ENCODE measurements at regions not wholly inside any gene's neighbourhood (a gene's known extent, or its start where the extent isn't known, plus 50 kb on each side); places are given as distances from the start of the nearest gene placed in this dataset.

GRCh38 chr7:47186316-47186715, 395.6 kb downstream of the TNS3 start:
- no peak overlapping the region for H3K4me3 ChIP-seq
- ATAC-seq: no peak
- H3K9me3 ChIP-seq: no peaks in the 10 kb centered on the region
- DNase-seq: peak in 1 of 4 donors; percentile 43
- no peak for TF ChIP-seq CTCF (IDR thresholded peaks at IDR 0.05)
- intact Hi-C loops (cut with DNase I): no loop called here
- no peaks in the 10 kb centered on the region for H3K36me3 ChIP-seq
- peaks cover 0 to 6% of the 10 kb centered on the region in 2 donors for H3K4me1 ChIP-seq
- H3K27ac ChIP-seq: no peak overlapping the region
- no peaks in the 10 kb centered on the region for H3K27me3 ChIP-seq

- no peak for DNase-seq
- no peak for ATAC-seq
- Histone ChIP-seq H3K36me3 (no peaks in the 10 kb centered on the region), H3K4me1 (peaks cover 0 to 6% of the 10 kb centered on the region in 2 donors), H3K4me3 (no peak overlapping the region), H3K27me3 (no peaks in the 10 kb centered on the region), H3K27ac (no peak overlapping the region), H3K9me3 (no peaks in the 10 kb centered on the region)
- no peak for TF ChIP-seq CTCF (IDR thresholded peaks at IDR 0.05)
- intact Hi-C loops (cut with DNase I): no loop called here
Measured at GRCh38 chr7:47185839-47186238, 396.1 kb downstream of the TNS3 start.

- Histone ChIP-seq H3K36me3 (no peaks in the 10 kb centered on the region), H3K27ac (no peak overlapping the region), H3K4me3 (no peak overlapping the region), H3K9me3 (no peaks in the 10 kb centered on the region), H3K27me3 (no peaks in the 10 kb centered on the region), H3K4me1 (peaks cover 0 to 6% of the 10 kb centered on the region in 2 donors)
- DNase-seq: no peak
- intact Hi-C loops (cut with DNase I): no loop called here
- no peak for TF ChIP-seq CTCF (IDR thresholded peaks at IDR 0.05)
- no peak for ATAC-seq
Measured at GRCh38 chr7:47185170-47185569, 396.7 kb downstream of the TNS3 start.

- peaks cover 0 to 6% of the 10 kb centered on the region in 2 donors for H3K4me1 ChIP-seq
- no peaks in the 10 kb centered on the region for H3K36me3 ChIP-seq
- no peaks in the 10 kb centered on the region for H3K27me3 ChIP-seq
- no peak for TF ChIP-seq CTCF (IDR thresholded peaks at IDR 0.05)
- DNase-seq: no peak
- intact Hi-C loops (cut with DNase I): no loop called here
- no peak overlapping the region for H3K27ac ChIP-seq
- H3K9me3 ChIP-seq: no peaks in the 10 kb centered on the region
- ATAC-seq: no peak
- H3K4me3 ChIP-seq: no peak overlapping the region
Measured at GRCh38 chr7:47183862-47184590, 397.9 kb downstream of the TNS3 start.

- no peak overlapping the region for H3K27ac ChIP-seq
- intact Hi-C loops (cut with DNase I): no loop called here
Measured at GRCh38 chr7:47181746-47182361, 400.1 kb downstream of the TNS3 start.

More at GRCh38 chr7:47181746-47182361, 400.1 kb downstream of the TNS3 start:
- Histone ChIP-seq H3K4me1 (peaks cover 0 to 6% of the 10 kb centered on the region in 2 donors), H3K36me3 (no peaks in the 10 kb centered on the region), H3K4me3 (no peak overlapping the region), H3K9me3 (no peaks in the 10 kb centered on the region), H3K27me3 (no peaks in the 10 kb centered on the region)
- DNase-seq (peak in 2 of 4 donors; percentile 24 to 47), ATAC-seq (peak; percentile 89)
- no peak for TF ChIP-seq CTCF (IDR thresholded peaks at IDR 0.05)

Measured in left lung (tissue), 4 donors.